ENCODE measurements at regions not wholly inside any gene's neighbourhood (a gene's known extent, or its start where the extent isn't known, plus 50 kb on each side); places are given as distances from the start of the nearest gene placed in this dataset.

DNA sequence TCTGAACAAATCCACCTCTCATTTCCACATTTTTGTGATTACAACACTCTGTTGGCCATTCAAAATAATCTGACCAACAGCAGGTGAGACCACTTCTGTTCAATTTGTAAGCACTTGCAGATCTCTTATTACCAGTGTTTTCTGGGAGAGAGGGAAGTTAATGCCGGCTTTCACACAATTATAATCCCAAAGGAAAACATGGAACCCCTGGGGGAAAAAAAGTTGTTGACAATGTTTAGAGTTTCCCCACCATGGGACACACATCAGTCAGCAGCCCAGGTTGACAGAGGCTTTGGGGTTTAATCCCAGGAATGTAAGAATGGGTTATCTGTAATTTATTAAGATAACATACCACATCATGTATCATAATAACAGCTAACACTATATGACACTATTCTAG lies 68.4 kb upstream of the TNFSF4 start:
- TF ChIP-seq POLR2A (IDR thresholded peaks at IDR 0.05): no peak
- TF ChIP-seq, protein P1, sequence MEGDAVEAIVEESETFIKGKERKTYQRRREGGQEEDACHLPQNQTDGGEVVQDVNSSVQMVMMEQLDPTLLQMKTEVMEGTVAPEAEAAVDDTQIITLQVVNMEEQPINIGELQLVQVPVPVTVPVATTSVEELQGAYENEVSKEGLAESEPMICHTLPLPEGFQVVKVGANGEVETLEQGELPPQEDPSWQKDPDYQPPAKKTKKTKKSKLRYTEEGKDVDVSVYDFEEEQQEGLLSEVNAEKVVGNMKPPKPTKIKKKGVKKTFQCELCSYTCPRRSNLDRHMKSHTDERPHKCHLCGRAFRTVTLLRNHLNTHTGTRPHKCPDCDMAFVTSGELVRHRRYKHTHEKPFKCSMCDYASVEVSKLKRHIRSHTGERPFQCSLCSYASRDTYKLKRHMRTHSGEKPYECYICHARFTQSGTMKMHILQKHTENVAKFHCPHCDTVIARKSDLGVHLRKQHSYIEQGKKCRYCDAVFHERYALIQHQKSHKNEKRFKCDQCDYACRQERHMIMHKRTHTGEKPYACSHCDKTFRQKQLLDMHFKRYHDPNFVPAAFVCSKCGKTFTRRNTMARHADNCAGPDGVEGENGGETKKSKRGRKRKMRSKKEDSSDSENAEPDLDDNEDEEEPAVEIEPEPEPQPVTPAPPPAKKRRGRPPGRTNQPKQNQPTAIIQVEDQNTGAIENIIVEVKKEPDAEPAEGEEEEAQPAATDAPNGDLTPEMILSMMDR (IDR thresholded peaks at IDR 0.05): no peak
- no peak for TF ChIP-seq EP300 (IDR thresholded peaks at IDR 0.05)
- TF ChIP-seq POLR2AphosphoS5 (IDR thresholded peaks at IDR 0.05): no peak
- H3K9me3 ChIP-seq: no peaks in the 10 kb centered on the region
- H3K4me1 ChIP-seq: no peaks in the 10 kb centered on the region
- no peaks in the 10 kb centered on the region for H3K27me3 ChIP-seq
- DNase-seq (no peak), ATAC-seq (ENCODE audit: low FRiP score in 2 of 2) (no peak)
- 42 to 62% methylated on average over 1 of the region's 1 CpG for WGBS, 2 donors
- no peak overlapping the region for H3K4me3 ChIP-seq
- H3K36me3 ChIP-seq: no peaks in the 10 kb centered on the region
- no peak overlapping the region for H3K27ac ChIP-seq

GRCh38 chr1:173276922-173277800 lies 70.0 kb upstream of the TNFSF4 start:
- Histone ChIP-seq H3K9me3 (no peaks in the 10 kb centered on the region), H3K36me3 (no peaks in the 10 kb centered on the region), H3K4me3 (no peak overlapping the region), H3K27ac (no peak overlapping the region), H3K27me3 (no peaks in the 10 kb centered on the region), H3K4me1 (no peaks in the 10 kb centered on the region)
- DNase-seq (no peak), ATAC-seq (ENCODE audit: low FRiP score in 2 of 2) (no peak)
- WGBS, 2 donors: 87 to 94% methylated on average over 3 of the region's 3 CpGs
- TF ChIP-seq, protein P1 (IDR thresholded peaks at IDR 0.05): no peak
- no peak for TF ChIP-seq POLR2A (IDR thresholded peaks at IDR 0.05)
- no peak for TF ChIP-seq EP300 (IDR thresholded peaks at IDR 0.05)
- no peak for TF ChIP-seq POLR2AphosphoS5 (IDR thresholded peaks at IDR 0.05)

GRCh38 chr1:173280899-173281660 lies 73.9 kb upstream of the TNFSF4 start:
- Histone ChIP-seq H3K4me1 (no peaks in the 10 kb centered on the region), H3K4me3 (no peak overlapping the region), H3K36me3 (no peaks in the 10 kb centered on the region), H3K9me3 (no peaks in the 10 kb centered on the region), H3K27me3 (no peaks in the 10 kb centered on the region), H3K27ac (no peak overlapping the region)
- DNase-seq (no peak), ATAC-seq (ENCODE audit: low FRiP score in 2 of 2) (no peak)
- TF ChIP-seq POLR2A (IDR thresholded peaks at IDR 0.05): no peak
- TF ChIP-seq, protein P1 (IDR thresholded peaks at IDR 0.05): no peak
- no peak for TF ChIP-seq EP300 (IDR thresholded peaks at IDR 0.05)
- no peak for TF ChIP-seq POLR2AphosphoS5 (IDR thresholded peaks at IDR 0.05)
- 69 to 71% methylated on average over 7 of the region's 7 CpGs for WGBS, 2 donors

GRCh38 chr1:173285048-173285447 lies 77.9 kb upstream of the TNFSF4 start:
- 79 to 83% methylated on average over 3 of the region's 3 CpGs for WGBS, 2 donors
- no peak for TF ChIP-seq POLR2A (IDR thresholded peaks at IDR 0.05)
- TF ChIP-seq POLR2AphosphoS5 (IDR thresholded peaks at IDR 0.05): no peak
- TF ChIP-seq EP300 (IDR thresholded peaks at IDR 0.05): no peak
- TF ChIP-seq, protein P1 (IDR thresholded peaks at IDR 0.05): no peak

More at GRCh38 chr1:173285048-173285447, 77.9 kb upstream of the TNFSF4 start:
- Histone ChIP-seq H3K4me1 (no peaks in the 10 kb centered on the region), H3K9me3 (no peaks in the 10 kb centered on the region), H3K27ac (no peak overlapping the region), H3K27me3 (no peaks in the 10 kb centered on the region), H3K4me3 (no peak overlapping the region), H3K36me3 (no peaks in the 10 kb centered on the region)
- no peak for ATAC-seq (ENCODE audit: low FRiP score in 2 of 2)
- no peak for DNase-seq

Data from upper lobe of left lung (tissue), 6 donors.